PC-3 (cell line): ENCODE measurements at regions not wholly inside any gene's neighbourhood (a gene's known extent, or its start where the extent isn't known, plus 50 kb on each side); places are given as distances from the start of the nearest gene placed in this dataset.

Experiments used
- CTCF ChIP-seq: fragments of 300-600 bp; sonication (generic); conservative IDR thresholded peaks from 2 replicates; pipeline ENCODE4 v1.5.1; 2017; ENCODE audit warnings: antibody characterized with exemption, low read depth, mild to moderate bottlenecking, low read length
- EZH2 ChIP-seq: fragments of 300-600 bp; sonication (generic); IDR thresholded peaks from one replicate; pipeline ENCODE4 v1.6.1; 2017; ENCODE audit warnings: antibody characterized with exemption, mild to moderate bottlenecking, low read length; ENCODE audit not compliant: unreplicated experiment
- EZH2phosphoT487 ChIP-seq: fragments of 300-600 bp; sonication (generic); IDR thresholded peaks from 2 replicates; pipeline ENCODE4 v1.6.1; 2018; ENCODE audit warnings: mild to moderate bottlenecking, antibody characterized with exemption, low read length, borderline replicate concordance

DNA sequence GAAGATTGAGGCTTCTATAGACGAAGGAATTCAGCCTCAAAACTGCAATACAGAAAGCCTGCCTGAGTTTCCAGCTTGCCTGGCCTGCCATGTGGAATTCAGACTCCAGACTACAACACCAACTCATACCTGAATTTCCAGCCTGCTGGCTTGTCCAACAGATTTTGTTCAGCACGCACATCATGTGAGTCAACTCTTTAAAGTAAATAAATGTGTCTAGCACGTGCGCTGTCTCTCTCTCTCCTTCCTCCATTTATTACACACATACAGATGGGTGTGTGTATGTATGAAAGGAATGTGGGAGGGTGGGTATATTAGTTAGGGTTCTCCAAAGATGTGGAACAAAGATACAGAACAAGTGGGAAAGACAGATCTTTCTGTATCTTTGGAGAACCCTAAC, 82.4 kb upstream of the TAS2R1 start:
- TF ChIP-seq CTCF (no peak), EZH2 (no peak), EZH2phosphoT487 (no peak)
